IgD-negative memory B cell (primary cell): ENCODE measurements at regions not wholly inside any gene's neighbourhood (a gene's known extent, or its start where the extent isn't known, plus 50 kb on each side); places are given as distances from the start of the nearest gene placed in this dataset.

ENCODE experiments used
- H3K27ac Mint-ChIP-seq, 3 donors: one replicate each; pipeline ENCODE4 v1.8.0; 2020 to 2022; ENCODE audit warnings: mild to moderate bottlenecking in 3 of 3, mixed read lengths in 3 of 3, moderate library complexity in 1 of 3
- H3K27me3 Mint-ChIP-seq: one replicate; pipeline ENCODE4 v1.8.0; 2021; ENCODE audit warnings: mixed read lengths
- H3K36me3 Mint-ChIP-seq: one replicate; pipeline ENCODE4 v1.8.0; 2020; ENCODE audit warnings: mild to moderate bottlenecking, mixed read lengths
- H3K4me1 Mint-ChIP-seq, 3 donors: one replicate each; pipeline ENCODE4 v1.8.0; 2020 to 2022; ENCODE audit warnings: mixed read lengths in 3 of 3, mild to moderate bottlenecking in 1 of 3
- H3K4me3 Mint-ChIP-seq, 4 donors: one replicate each; pipeline ENCODE4 v1.8.0; 2020 to 2022; ENCODE audit warnings: mild to moderate bottlenecking in 4 of 4, mixed read lengths in 4 of 4, moderate library complexity in 3 of 4
- H3K9me3 Mint-ChIP-seq, 3 donors: one replicate each; pipeline ENCODE4 v1.8.0; 2020 to 2021; ENCODE audit warnings: mixed read lengths in 3 of 3, mild to moderate bottlenecking in 1 of 3

DNA sequence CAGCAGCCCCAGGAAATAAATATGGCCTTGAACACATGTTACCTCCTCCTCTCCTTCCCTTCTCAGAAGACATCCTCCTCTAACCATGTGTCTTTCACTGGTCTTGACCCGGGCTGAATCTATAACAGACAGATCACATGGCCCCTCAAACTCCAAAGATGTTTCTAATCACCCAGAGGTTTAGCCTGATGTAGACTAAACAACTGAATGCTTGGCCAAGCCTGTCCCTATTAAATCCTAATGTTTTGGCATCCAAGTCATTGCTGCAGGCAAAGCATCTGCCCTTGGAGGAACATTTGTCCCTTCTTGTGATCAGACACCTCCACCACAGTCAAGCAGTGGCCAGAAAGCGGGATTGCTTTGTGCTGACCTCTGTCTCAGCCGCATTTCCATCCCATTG is 65.5 kb downstream of the ANKRD60 start:
- H3K36me3 Mint-ChIP-seq = peaks cover 2% of the 10 kb centered on the region
- peaks cover 0 to 3% (median 0%) of the 10 kb centered on the region in 3 donors for H3K4me1 Mint-ChIP-seq
- H3K9me3 Mint-ChIP-seq = no peaks in the 10 kb centered on the region
- H3K27me3 Mint-ChIP-seq = peaks cover 2% of the 10 kb centered on the region
- no peak overlapping the region for H3K4me3 Mint-ChIP-seq
- no peak overlapping the region for H3K27ac Mint-ChIP-seq

DNA sequence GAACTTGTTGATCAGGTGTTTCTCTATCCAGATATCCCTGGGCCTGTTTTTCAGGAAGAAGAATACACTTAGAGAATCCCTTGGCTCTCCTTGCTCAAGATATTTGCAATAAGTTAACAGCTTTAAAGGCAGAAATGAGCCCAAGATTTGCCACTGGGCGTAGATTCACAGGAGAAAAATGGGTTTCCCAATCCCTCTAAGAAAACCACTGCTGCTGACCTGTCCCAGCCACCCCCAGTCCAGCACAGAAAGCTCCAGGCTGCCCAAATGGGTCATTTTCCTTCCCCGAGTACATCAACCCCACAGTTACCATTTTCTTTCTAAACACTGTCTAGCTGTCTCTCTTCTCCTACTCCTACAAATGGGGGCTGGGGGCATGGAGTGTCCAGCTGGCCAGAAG is 67.3 kb downstream of the ANKRD60 start:
- Mint-ChIP-seq H3K27me3 (no peaks in the 10 kb centered on the region), H3K36me3 (no peaks in the 10 kb centered on the region), H3K4me3 (no peak overlapping the region), H3K9me3 (no peaks in the 10 kb centered on the region), H3K27ac (no peak overlapping the region), H3K4me1 (peaks cover 0 to 1% (median 0%) of the 10 kb centered on the region in 3 donors)

DNA sequence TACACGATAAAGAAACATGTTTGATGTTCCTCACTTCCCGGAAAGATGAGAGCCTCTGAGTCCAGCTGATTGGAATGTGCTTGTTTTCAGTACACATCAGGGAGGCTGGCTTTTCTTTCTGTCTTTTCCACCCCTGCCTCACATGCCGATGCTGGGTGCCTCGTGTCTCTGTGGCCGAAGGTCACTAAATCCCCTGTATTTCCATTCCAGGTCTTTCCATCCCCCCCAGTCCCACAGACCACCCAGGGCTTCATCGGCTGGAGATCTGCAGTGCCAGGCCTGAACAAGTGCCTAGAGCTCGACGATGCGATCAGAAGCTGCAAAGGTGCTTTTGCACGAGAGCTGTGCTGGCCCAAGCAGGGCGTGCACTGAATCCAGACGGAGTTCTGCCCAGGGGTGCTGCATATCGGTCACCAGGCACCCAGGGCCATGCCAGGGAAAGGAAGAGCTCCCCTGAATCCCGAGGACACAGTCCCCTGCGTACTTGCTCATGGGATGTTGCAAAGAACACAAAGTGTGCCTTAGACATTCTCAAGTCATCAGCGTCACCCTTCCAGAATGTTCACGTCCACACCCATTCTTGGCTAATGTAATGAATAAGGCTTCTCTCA is 67.9 kb downstream of the ANKRD60 start:
- no peaks in the 10 kb centered on the region for H3K9me3 Mint-ChIP-seq
- peak overlapping the region in 1 of 3 donors; percentile 86 for H3K27ac Mint-ChIP-seq
- peaks cover 0 to 1% (median 0%) of the 10 kb centered on the region in 3 donors for H3K4me1 Mint-ChIP-seq
- no peaks in the 10 kb centered on the region for H3K36me3 Mint-ChIP-seq
- no peak overlapping the region for H3K4me3 Mint-ChIP-seq
- H3K27me3 Mint-ChIP-seq = no peaks in the 10 kb centered on the region

DNA sequence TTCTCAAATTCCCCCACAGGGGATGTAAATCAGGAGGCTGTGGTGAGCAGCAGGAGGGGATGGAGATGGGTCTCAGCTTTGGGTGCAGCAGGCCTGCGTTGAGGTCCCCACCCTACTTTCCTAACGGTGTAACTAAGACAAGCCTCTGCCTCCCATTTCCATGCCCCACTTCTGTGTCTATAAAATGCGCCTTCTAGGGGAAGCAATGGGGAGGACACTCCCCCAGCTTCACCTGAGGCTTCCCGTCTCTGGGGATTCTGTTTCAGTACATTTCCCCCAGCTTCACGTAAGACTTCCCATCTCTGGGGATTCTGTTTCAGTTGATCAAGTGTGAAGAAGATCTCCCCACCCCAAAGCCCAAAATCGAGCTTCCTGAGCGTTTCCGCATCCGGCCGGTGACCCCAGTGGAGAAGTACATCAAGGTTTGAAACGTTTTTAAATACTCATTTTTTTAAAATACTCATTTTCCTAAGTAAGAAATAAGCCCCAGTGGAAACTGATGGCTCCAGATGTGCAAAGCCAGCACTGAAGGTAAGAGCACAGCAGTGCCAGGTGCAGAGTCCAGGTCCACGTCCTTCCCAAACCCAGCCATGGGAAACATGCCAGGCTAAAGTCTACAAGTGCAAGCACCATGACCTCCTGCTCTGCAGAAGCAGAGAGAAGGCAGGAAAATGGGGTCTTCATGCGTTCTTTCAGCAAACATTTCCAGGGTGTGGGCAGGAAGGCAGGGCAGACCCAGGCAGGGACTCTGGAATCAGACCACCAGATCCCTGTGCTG is 73.1 kb downstream of the ANKRD60 start:
- H3K4me3 Mint-ChIP-seq = no peak overlapping the region
- H3K36me3 Mint-ChIP-seq = no peaks in the 10 kb centered on the region
- H3K9me3 Mint-ChIP-seq = no peaks in the 10 kb centered on the region
- H3K27ac Mint-ChIP-seq = no peak overlapping the region
- H3K4me1 Mint-ChIP-seq = peaks cover 0 to 2% (median 0%) of the 10 kb centered on the region in 3 donors
- H3K27me3 Mint-ChIP-seq = peaks cover 19% of the 10 kb centered on the region

DNA sequence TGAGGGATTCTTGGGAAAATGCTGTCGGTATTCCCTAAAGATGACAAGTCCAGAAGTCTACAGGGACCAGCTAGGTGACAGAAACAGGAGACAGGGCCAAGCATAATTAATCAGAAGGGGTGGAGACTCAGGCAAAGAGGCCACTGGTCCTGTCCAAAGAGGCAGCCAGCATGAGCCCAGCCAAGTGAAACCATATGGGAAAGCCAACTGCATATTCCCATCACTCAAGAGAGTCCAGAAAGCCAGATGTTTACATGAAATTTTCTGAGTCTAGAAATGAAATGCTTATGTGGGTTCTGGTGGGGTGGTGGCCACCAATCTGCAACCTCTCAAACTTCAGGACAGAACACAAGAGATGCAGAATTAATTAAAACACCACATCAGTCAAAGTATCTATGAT is 74.3 kb downstream of the ANKRD60 start:
- H3K36me3 Mint-ChIP-seq = no peaks in the 10 kb centered on the region
- no peaks in the 10 kb centered on the region for H3K9me3 Mint-ChIP-seq
- H3K27ac Mint-ChIP-seq = no peak overlapping the region
- H3K27me3 Mint-ChIP-seq = peaks cover 27% of the 10 kb centered on the region
- H3K4me1 Mint-ChIP-seq = peaks cover 0 to 2% (median 0%) of the 10 kb centered on the region in 3 donors
- no peak overlapping the region for H3K4me3 Mint-ChIP-seq

DNA sequence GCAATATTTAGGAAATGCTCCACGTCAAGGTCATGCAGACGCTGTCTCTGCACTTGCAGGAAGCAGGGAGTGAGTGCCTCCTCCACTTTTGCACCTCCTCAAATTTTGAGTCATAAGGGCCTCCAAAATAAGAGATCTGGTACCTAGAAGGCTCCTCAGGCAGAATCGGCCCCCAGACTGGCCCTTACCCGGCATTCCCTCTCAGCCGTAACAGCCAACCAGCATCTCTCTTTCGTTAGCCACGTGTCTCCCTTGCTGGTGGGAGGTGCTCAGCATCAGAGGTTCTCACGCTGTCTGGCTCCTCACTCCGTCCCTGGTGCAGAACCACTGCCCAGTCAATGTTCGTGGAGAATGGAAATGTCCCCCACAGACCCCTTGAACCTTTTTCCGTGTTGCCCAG is 75.3 kb downstream of the ANKRD60 start:
- peaks cover 32% of the 10 kb centered on the region for H3K27me3 Mint-ChIP-seq
- H3K27ac Mint-ChIP-seq = no peak overlapping the region
- H3K36me3 Mint-ChIP-seq = no peaks in the 10 kb centered on the region
- peaks cover 0 to 2% (median 0%) of the 10 kb centered on the region in 3 donors for H3K4me1 Mint-ChIP-seq
- H3K4me3 Mint-ChIP-seq = no peak overlapping the region
- no peaks in the 10 kb centered on the region for H3K9me3 Mint-ChIP-seq

DNA sequence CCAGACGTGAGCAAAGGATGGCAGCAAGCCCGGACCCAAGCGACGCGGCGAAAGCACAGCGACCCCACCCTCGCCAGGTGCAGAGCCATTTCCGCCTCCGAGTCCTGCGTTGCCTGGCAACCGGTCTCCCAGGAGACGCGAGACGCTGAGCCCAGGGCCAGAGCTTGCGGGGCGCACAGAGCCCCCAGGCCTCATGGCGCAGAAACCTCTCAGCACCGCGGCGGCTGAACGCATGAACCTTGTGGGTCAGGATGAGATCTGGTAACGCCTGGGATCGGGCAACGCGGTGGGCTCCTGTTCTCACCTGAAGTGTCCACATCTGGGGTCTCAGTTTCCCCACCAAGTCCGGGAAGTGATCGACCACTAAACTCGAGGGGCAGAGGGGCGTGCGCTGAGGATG is 77.7 kb downstream of the ANKRD60 start:
- Mint-ChIP-seq H3K36me3 (no peaks in the 10 kb centered on the region), H3K4me1 (peaks cover 0 to 2% (median 0%) of the 10 kb centered on the region in 3 donors), H3K27ac (no peak overlapping the region), H3K4me3 (no peak overlapping the region), H3K27me3 (peaks cover 32% of the 10 kb centered on the region), H3K9me3 (peaks cover 0 to 8% (median 0%) of the 10 kb centered on the region in 3 donors)

DNA sequence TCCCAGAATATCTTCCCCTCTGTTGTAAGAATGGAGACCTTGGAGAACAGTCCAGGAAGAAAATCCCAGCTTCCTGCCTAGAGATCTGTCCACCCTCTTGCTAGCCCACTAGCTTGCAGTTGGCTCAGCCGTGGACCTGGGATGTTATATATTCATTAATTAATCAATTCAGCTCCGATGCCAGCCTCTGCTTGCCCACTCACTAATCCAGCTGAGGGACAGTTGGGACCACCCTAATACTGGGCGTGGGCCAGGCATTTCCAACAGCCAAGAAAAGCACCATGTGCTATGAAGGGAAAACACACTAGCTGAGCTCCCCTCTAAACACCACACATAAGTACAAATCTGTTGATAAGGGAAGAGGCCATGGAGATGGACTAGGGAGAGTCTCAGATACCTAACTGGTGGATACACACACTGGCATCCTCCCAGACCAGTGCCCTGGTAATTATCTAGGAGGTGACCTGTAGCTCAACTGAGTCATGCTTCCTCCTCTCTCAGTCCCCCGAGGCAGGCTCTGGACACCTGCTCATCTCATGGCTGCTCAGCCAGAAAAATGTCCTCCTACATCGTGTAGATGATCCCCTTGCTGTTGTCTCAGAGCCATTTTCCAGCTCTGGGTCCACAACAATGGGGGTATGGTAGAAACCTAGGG is 78.9 kb downstream of the ANKRD60 start:
- Mint-ChIP-seq H3K36me3 (no peaks in the 10 kb centered on the region), H3K4me3 (no peak overlapping the region), H3K27ac (no peak overlapping the region), H3K9me3 (peaks cover 0 to 8% (median 0%) of the 10 kb centered on the region in 3 donors), H3K4me1 (peaks cover 0 to 2% (median 0%) of the 10 kb centered on the region in 3 donors), H3K27me3 (peaks cover 32% of the 10 kb centered on the region)

DNA sequence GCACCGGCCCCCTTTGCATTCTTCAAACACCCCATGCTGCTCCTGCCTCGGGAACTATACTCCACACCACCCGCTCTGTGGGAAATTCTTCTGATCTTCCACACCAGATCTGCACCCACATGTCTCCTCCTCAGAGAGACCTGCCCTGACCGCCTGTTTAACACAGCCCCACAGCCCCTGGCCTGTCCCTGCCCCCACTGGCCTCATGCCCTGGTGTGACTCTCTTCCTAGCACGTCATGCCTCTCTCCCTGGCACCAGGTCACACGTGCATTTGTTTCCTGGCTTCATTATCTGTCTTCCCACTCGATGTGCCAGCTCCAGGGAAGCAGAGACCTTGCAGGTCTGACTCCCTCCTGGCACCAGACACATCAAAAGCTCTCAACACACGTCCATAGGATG is 79.6 kb downstream of the ANKRD60 start:
- Mint-ChIP-seq H3K4me1 (peaks cover 0 to 2% (median 0%) of the 10 kb centered on the region in 3 donors), H3K9me3 (peaks cover 0 to 8% (median 0%) of the 10 kb centered on the region in 3 donors), H3K4me3 (no peak overlapping the region), H3K27me3 (peaks cover 32% of the 10 kb centered on the region), H3K36me3 (no peaks in the 10 kb centered on the region), H3K27ac (no peak overlapping the region)

DNA sequence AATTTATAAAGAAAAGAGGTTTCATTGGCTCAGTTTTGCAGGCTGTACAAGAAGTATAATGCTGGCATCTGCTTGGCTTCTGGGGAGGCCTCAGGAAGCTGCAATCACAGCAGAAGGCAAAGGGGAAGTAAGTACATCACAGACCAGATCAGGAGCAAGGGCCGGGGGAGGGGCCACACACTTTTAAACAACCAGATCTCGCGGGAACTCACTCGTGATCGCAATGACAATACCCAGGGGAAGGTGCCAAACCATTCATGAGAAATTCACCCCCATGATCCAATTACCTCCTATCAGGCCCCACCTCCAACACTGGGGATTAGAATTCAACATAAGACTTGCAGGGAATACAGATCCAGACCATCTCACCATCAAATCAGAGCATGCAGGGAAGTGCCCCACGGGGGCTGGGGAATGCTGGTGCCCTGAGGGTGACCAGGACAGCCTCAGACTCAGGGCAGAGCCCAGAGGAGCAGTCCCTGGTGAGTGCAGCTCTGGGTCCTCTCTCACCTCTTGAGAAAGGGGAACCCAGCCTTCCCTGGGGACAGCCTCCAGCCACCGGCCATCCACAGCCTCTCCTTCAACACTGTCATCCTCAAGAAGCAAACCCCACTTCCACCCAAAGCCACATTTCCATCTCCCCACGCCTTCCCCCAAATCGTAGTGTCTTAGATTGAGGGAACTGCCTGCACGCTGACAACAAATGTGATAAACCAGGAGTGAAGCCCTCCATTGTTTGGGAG is 80.7 kb downstream of the ANKRD60 start:
- Mint-ChIP-seq H3K27ac (no peak overlapping the region), H3K4me3 (no peak overlapping the region), H3K36me3 (no peaks in the 10 kb centered on the region), H3K9me3 (peaks cover 0 to 8% (median 0%) of the 10 kb centered on the region in 3 donors), H3K27me3 (peaks cover 25% of the 10 kb centered on the region), H3K4me1 (peaks cover 0 to 2% (median 0%) of the 10 kb centered on the region in 3 donors)

DNA sequence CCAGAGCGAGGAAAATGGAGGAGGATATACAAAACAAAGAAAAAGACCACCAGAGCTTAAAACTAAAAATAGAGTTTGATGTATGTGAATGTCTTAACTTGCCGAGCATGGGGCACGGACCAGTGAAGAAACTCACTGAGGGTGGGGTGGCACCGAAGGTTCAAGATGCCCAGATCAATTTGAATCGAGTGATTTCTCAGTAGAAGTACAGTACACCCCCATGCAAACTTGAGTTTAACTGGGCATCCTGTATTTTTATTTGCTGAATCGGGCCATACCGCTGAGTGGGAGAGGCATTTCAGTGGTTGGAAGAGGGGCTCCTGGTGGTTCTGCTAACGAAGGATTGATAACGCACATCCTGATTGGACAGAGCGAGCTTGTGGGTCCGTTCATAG is 81.7 kb downstream of the ANKRD60 start:
- peaks cover 23% of the 10 kb centered on the region for H3K27me3 Mint-ChIP-seq

DNA sequence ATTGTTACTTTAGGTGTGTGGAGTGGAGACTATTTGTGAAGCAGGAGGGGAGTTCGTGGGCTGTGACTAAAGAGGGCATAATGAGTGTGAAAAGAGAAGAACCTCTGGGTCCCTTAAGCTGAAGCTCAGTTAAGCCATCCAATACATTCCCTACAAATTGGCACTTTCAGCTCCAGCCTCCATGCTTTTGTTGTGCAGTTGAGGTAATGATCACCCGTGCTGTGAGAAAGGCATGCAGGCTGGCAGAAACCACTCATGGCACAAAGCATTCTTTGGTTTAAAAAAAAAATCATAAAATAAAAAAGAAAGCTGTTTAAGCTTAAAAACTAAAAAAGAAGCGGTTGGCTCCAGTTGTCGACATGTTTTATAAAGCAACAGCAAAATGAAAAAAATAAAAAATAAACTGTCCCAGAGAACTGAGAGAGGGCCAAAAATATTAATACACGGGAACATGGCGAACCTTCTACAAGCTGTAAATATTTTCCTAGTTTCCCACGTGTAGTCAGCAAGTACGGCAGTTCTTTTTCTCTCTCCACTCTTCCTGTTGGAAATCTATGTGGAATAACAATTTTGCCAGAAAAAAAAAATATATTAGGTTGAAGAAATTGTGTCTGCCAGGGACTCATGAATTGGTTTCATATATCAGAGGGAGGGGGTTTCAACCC is 82.2 kb downstream of the ANKRD60 start:
- peaks cover 23% of the 10 kb centered on the region for H3K27me3 Mint-ChIP-seq
- peaks cover 0 to 8% (median 0%) of the 10 kb centered on the region in 3 donors for H3K9me3 Mint-ChIP-seq
- H3K27ac Mint-ChIP-seq = no peak overlapping the region
- H3K36me3 Mint-ChIP-seq = no peaks in the 10 kb centered on the region
- H3K4me1 Mint-ChIP-seq = peaks cover 0 to 2% (median 0%) of the 10 kb centered on the region in 3 donors
- H3K4me3 Mint-ChIP-seq = no peak overlapping the region

More for the DNA sequence above, 81.7 kb downstream of the ANKRD60 start:
- no peak overlapping the region for H3K27ac Mint-ChIP-seq
- H3K9me3 Mint-ChIP-seq = peaks cover 0 to 8% (median 0%) of the 10 kb centered on the region in 3 donors
- no peaks in the 10 kb centered on the region for H3K36me3 Mint-ChIP-seq
- peaks cover 0 to 2% (median 0%) of the 10 kb centered on the region in 3 donors for H3K4me1 Mint-ChIP-seq
- H3K4me3 Mint-ChIP-seq = no peak overlapping the region

DNA sequence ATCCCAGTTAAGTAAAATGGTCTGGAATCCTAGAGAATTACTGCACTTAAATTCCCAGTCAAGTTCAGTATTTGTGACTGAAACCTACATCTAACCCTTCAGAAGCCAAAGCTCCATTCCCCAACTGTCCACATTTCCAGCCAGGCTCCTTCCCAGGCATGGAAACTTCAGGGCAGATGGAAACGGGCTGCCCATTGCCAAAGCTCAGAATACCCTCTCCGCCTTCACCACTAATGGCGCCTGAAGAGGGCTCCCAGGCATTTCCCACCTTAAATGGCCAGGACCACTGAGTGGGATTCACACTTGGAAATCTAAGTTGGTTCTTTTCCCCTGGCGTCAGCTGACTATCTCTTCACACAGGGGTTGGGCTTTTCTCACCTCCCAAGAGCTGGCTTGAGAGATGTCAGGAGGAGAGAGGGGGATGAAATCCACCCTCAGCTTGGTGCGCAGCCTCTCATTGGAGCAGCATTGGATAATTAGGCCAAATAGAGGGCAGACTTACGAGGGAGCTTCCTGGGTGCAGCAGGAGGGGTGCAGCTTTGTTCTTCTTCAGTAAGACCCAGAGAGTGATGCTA is 82.9 kb downstream of the ANKRD60 start:
- peaks cover 0 to 2% (median 0%) of the 10 kb centered on the region in 3 donors for H3K4me1 Mint-ChIP-seq
- no peak overlapping the region for H3K27ac Mint-ChIP-seq
- peaks cover 21% of the 10 kb centered on the region for H3K27me3 Mint-ChIP-seq
- H3K4me3 Mint-ChIP-seq = peak overlapping the region in 1 of 4 donors; percentile 43
- H3K9me3 Mint-ChIP-seq = peaks cover 0 to 8% (median 0%) of the 10 kb centered on the region in 3 donors
- no peaks in the 10 kb centered on the region for H3K36me3 Mint-ChIP-seq

DNA sequence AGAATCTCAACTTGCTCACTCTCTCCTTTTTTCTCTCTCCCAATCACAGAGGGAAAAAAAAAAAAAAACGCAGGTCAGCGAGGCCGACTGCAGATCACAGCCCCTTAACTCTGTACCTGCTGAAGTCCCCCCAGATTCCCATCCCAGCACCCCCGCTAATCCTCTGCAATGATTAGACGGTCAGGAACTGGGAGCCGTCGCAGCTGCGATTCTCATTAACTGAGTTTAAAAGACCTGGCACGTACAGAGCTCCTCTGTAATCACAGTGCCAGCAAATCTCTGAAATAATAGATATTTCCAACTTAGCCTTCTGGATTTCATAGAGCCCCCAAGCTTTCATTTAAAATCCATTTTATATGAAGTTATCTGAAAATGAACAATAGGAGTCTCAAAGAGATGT is 84.4 kb downstream of the ANKRD60 start:
- H3K36me3 Mint-ChIP-seq = no peaks in the 10 kb centered on the region
- H3K4me3 Mint-ChIP-seq = no peak overlapping the region
- no peak overlapping the region for H3K27ac Mint-ChIP-seq
- H3K4me1 Mint-ChIP-seq = no peaks in the 10 kb centered on the region
- H3K9me3 Mint-ChIP-seq = peaks cover 0 to 8% (median 0%) of the 10 kb centered on the region in 3 donors
- peaks cover 11% of the 10 kb centered on the region for H3K27me3 Mint-ChIP-seq
